PC-3 (cell line): ENCODE measurements at regions not wholly inside any gene's neighbourhood (a gene's known extent, or its start where the extent isn't known, plus 50 kb on each side); places are given as distances from the start of the nearest gene placed in this dataset.

Experiments
- EZH2 ChIP-seq: fragments of 300-600 bp; sonication (generic); IDR thresholded peaks from one replicate; pipeline ENCODE4 v1.6.1; 2017; ENCODE audit warnings: antibody characterized with exemption, mild to moderate bottlenecking, low read length; ENCODE audit not compliant: unreplicated experiment
- TF ChIP-seq, protein P1 (sequence below): fragments of 300-600 bp; sonication (generic); conservative IDR thresholded peaks from 2 replicates; pipeline ENCODE4 v1.5.1; 2017; ENCODE audit warnings: antibody characterized with exemption, low read depth, mild to moderate bottlenecking, low read length

GRCh38 chr12:108000111-108000510 is 129.0 kb upstream of the WSCD2 start:
- TF ChIP-seq, protein P1, sequence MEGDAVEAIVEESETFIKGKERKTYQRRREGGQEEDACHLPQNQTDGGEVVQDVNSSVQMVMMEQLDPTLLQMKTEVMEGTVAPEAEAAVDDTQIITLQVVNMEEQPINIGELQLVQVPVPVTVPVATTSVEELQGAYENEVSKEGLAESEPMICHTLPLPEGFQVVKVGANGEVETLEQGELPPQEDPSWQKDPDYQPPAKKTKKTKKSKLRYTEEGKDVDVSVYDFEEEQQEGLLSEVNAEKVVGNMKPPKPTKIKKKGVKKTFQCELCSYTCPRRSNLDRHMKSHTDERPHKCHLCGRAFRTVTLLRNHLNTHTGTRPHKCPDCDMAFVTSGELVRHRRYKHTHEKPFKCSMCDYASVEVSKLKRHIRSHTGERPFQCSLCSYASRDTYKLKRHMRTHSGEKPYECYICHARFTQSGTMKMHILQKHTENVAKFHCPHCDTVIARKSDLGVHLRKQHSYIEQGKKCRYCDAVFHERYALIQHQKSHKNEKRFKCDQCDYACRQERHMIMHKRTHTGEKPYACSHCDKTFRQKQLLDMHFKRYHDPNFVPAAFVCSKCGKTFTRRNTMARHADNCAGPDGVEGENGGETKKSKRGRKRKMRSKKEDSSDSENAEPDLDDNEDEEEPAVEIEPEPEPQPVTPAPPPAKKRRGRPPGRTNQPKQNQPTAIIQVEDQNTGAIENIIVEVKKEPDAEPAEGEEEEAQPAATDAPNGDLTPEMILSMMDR: no peak
- no peak for TF ChIP-seq EZH2
